Endometrial microvascular endothelial cells (primary cell): ENCODE measurements at regions not wholly inside any gene's neighbourhood (a gene's known extent, or its start where the extent isn't known, plus 50 kb on each side); places are given as distances from the start of the nearest gene placed in this dataset.

ENCODE experiments used
- in situ Hi-C: cut with HindIII; loops from 2 replicates; pipeline ENCODE4 v1.10.0; 2017; ENCODE audit warnings: low sequenced_read_pairs, low pct_unique_long_range_greater_than_20kb; ENCODE audit errors: inconsistent ontology term

DNA sequence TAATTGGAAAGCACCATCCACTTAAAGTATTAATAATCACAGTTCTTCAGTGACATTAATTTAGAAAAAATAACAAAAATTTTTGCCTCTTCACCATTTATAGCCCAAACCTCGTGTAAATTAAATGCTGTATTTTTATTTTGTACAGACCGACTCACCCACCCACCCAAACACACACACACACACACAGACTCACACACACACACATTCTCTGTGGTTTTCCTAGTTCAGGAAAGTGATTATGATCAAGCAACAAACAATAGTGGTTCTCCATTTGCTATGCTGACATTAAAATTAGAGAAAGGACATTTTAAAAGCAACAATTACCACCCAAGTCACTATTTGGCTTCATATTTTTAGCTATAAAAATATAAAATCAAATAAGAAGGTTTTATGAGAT, 112.5 kb upstream of the FLRT2 start:
- in situ Hi-C loops, result no loop called here

DNA sequence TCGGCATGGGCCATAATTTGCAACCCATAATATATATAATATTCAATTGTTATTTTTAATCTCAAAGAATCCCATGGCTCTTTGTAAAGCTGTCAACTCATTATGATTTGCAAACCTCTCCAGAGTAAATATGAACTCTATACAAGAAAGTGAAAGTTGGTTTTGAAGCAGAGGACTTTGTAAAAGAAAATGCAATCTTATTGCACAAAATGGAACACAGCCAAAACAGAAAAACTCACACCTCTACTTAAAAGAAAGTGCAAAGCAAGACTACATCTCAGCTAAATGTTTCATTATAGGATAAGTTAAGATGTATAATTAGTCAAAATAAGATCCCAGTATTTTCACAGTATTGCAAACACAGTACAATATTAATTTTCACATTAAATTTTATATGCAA, 111.2 kb upstream of the FLRT2 start:
- in situ Hi-C loops, result no loop called here

GRCh38 chr14:85420278-85420677, 109.7 kb upstream of the FLRT2 start:
- in situ Hi-C loops, result no loop called here

DNA sequence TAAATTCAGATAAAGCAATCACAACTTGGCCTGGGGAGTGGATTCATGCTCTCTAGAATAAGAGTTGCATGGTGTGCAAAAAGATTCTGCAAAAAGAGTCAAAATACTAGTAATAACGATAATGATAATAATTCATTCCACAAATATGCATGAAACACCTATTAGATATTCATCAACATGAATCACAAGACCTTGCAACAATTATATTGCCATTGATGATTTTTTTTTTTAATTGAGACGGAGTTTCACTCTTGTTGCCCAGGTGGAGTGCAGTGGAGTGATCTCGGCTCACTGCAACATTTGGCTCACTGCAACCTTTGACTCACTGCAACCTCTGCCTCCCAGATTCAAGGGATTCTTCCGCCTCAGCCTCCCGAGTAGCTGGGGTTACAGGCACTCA, 109.2 kb upstream of the FLRT2 start:
- in situ Hi-C loops, result no loop called here

GRCh38 chr14:85421186-85421877, 108.6 kb upstream of the FLRT2 start:
- in situ Hi-C loops, result no loop called here

GRCh38 chr14:85423889-85424288, 106.1 kb upstream of the FLRT2 start:
- in situ Hi-C loops, result no loop called here

DNA sequence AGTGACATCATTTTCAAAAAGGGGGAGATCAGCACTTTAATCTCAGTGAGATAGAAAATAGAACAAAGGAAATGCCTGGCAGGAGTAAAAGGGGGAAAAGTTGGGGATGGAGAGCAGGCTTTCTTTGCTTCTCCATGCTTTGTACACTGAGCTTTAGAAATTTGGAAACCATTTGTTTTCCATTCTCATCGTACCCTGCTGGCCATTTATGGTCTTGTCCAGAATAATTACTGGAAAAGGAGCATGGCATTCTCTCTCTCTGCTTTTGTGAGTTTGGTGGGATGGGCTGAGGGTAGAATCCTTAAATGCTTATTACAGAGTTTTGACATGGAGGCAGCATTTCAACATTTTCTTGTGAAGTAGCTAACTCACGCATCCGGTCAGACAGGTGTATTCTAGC, 104.4 kb upstream of the FLRT2 start:
- in situ Hi-C loops, result no loop called here

DNA sequence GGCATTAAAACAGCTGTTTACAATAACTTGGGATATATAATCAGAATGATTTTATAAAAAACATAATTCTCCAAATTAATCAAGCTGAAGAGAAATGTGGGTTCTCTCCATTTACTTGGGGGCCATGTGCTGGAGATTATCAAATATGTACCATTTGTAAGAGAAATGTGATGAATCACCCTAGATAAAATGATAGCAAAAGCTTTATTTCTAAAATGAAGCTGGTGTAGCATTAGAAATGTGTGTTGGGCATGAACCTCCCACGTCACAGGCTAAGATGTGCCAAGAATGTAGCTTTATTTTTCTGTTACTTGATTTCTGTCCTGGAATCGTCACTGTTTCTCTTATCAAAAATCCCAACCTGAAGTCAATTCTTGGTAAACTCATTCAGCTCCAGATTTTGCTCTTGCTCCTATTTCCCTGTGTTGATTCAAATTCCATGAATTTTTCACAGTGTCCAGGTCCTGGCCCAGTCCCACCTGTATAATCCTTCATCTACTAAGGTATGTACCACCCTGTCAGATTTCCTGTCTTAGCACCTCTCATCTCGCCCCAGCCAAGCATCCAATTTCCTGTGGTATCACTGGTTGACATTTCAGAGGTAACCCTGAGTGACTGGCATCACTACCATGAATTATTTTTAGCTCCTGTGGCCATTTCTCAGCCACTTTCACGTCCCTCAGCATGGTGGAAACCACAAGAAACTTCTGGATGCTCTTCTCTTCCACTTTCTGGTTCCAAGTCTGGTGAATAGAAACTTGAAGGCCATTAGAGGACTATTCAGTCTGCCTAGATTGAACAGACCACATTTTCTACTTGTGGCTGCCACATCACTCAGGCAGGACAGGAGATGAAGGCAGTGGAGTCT, 103.6 kb upstream of the FLRT2 start:
- in situ Hi-C loops, result no loop called here

DNA sequence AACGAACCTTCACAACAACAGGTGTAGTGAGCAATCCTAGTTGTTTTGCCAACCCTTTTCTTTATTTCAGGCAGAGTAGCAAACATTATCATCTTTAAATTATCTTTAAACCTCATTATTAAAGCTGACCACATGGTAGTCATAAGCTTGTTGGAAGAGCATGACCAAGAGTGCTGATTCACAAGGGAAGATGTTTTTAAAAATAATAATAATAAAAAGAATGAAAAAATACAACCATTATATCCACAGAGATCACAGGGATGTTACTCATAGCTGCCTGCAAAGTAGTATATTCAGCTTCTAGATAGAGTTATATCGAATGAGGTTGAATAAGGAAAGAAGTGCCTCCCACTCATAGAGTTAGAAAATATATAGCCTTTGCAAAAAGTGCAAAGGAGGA, 101.0 kb upstream of the FLRT2 start:
- in situ Hi-C loops, result no loop called here

GRCh38 chr14:85437148-85437547, 92.8 kb upstream of the FLRT2 start:
- in situ Hi-C loops, result no loop called here

DNA sequence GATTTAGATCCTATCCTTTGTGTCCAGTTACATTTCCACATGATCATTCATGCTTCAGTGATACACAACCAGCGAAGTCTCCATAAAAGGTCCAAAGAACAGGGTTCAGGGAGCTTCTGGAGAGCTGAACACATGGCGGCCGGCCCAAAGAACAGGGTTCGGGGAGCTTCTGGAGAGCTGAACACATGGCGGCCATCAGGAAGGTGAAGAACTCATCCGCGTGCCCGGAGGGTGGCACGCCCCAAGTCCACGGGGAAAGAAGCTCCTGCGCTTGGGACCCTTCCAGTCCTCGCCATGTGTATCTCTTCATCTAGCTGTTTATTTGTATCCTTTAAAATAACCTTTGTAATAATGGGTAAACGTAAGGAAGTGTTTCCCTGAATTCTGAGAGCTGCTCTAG, 91.9 kb upstream of the FLRT2 start:
- in situ Hi-C loops, result no loop called here

DNA sequence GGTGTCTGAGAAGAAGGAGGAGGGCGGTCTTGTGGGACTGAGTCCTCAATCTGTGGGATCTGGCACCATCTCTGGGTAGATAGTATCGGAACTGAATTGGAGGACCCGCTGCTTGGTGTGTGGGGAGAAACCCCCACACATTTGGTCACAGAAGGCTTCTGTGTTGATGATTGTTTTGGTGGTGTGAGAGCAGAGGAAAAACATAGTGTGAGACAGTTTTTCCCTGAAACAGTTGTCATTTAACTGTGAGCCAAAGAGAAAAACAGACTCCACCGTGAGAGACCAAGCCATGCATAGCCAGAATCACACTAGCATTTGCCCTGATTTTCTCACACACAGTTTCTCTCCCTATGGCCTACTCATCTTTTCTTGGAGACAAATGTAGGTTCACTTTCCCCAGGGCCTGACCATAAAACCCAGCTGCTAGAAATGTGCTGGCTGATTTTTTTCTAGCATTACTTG, 91.4 kb upstream of the FLRT2 start:
- in situ Hi-C loops, result no loop called here

- in situ Hi-C loops, result no loop called here
These were observed 90.1 kb upstream of the FLRT2 start for GRCh38 chr14:85439696-85440328.

DNA sequence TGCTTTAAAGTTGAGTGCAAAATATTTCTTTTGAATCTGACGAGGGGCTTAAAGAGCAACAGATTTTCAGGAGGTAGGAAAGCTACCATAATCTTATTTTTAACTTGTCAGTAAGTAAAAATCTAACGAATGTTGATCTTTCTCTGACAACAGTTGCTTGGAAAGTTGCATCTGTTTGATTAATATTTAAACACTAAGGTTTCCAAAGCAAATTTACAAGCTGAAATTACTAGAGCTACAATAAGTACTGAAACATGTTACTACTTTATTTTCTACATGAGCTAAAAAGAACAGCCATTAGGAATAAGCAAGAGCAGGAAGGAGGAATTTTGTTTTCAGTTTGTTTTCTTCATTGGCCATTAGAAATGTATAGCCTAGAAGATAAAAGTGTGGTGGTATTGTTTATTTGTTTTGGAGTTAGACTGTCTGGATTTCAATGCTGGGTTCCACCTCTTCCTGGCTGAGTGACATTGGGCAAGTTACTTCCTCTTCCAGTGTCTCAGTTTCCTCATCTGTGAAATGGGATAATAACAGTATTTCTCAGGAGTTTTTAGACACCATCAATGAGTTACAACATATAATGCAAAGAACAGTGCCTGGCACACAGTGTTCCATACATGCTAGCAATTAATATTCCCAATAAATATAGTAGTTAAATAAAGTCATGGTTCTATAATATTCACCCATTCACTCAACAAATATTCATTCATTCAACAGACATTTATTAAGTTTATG, 87.9 kb upstream of the FLRT2 start:
- in situ Hi-C loops, result no loop called here

DNA sequence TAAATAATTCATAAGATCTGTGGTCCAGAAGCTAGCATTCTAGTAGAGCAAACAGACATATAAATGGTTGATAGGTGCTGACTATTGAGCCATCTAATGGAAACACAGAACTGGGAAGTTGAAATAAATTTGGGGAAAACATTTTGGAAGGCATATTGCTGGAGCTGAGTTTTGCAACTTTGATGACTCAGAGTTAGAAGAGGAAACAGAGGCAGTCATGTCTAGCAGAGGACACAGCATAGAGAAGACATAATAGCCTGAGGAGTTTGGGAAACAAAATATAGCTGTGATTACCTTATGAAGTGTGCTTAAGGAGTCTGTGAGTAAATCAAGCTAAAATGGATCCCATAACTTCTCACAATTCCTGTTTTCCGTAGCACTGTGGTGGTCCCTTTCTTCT, 86.9 kb upstream of the FLRT2 start:
- in situ Hi-C loops, result no loop called here

- in situ Hi-C loops, result no loop called here
These were observed 85.3 kb upstream of the FLRT2 start for GRCh38 chr14:85444635-85445034.

DNA sequence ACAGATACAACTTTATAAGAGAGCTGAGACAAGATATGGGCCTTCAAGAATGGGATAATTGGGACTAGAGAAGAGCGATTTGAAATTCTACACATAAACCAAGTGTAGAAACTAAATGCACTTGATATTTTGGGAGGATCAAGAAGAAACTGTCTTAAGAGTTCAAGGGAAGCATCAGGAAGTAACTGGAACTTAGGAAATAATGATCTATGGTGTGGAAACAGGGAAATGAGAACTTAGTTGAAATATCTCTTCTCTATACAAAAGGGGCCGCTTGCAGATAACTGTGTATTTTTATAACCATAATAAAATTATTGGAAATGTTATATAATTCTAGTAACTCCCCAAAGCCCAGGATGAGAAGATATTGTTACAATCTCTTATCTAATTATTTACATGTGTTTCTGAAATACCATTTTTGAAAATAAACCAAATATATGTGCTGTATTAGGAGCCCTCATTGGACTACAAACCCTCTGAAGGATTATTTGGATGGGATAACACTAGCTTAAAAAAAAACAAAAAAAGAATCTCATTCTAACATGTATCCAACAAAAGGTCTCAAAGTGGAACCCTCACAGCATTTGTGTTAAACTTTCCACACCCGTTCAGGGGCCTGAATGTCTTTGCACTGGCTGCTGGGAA, 84.7 kb upstream of the FLRT2 start:
- in situ Hi-C loops, result no loop called here

GRCh38 chr14:85447883-85448282, 82.1 kb upstream of the FLRT2 start:
- in situ Hi-C loops, result no loop called here

- in situ Hi-C loops, result no loop called here
These were observed 78.5 kb upstream of the FLRT2 start for GRCh38 chr14:85451421-85451820.
